Thyroid gland (tissue), 4 donors: ENCODE measurements at regions not wholly inside any gene's neighbourhood (a gene's known extent, or its start where the extent isn't known, plus 50 kb on each side); places are given as distances from the start of the nearest gene placed in this dataset.

ENCODE experiments used
- CTCF ChIP-seq, 6 experiments: fragments of 200-600 bp in 3 of 6; fragments of 450-650 bp in 3 of 6; sonication (generic) in 3 of 6; IDR thresholded peaks; one replicate each; pipeline ENCODE4 v1.5.1; 2016 to 2019; ENCODE audit warnings: antibody characterized with exemption in 6 of 6, mild to moderate bottlenecking in 2 of 6, inconsistent platforms in 1 of 6, moderate library complexity in 1 of 6
- POLR2A ChIP-seq, 2 donors: fragments of 450-650 bp; IDR thresholded peaks; one replicate each; pipeline ENCODE4 v1.6.1; 2017; ENCODE audit warnings: antibody characterized with exemption in 2 of 2, mild to moderate bottlenecking in 2 of 2, moderate library complexity in 1 of 2

- TF ChIP-seq CTCF (IDR thresholded peaks at IDR 0.05) = no peak
- no peak for TF ChIP-seq POLR2A (IDR thresholded peaks at IDR 0.05)
Observed at GRCh38 chr12:4987076-4988046, 56.3 kb upstream of the KCNA5 start.
